Brain microvascular endothelial cell (primary cell): ENCODE measurements at regions not wholly inside any gene's neighbourhood (a gene's known extent, or its start where the extent isn't known, plus 50 kb on each side); places are given as distances from the start of the nearest gene placed in this dataset.

Experiments
- DNase-seq: peaks from one replicate; pipeline ENCODE4 v3.0.0-alpha.2; 2020
- H3K27ac ChIP-seq: fragments of 250-450 bp; sonication (Bioruptor Pico); 2 replicates; pipeline ENCODE4 v1.5.1; 2020; ENCODE audit warnings: mild to moderate bottlenecking, moderate library complexity
- H3K27me3 ChIP-seq: fragments of 250-450 bp; sonication (Bioruptor Pico); replicated peaks from 2 replicates; pipeline ENCODE4 v1.5.1; 2020; ENCODE audit warnings: mild to moderate bottlenecking
- H3K36me3 ChIP-seq: fragments of 250-450 bp; sonication (Bioruptor Pico); replicated peaks from 2 replicates; pipeline ENCODE4 v1.5.1; 2020; ENCODE audit warnings: mild to moderate bottlenecking
- H3K4me3 ChIP-seq: 2 replicates; pipeline ENCODE4 v1.5.1; 2011; ENCODE audit warnings: low read depth, mild to moderate bottlenecking, control low read depth, low read length, moderate library complexity
- in situ Hi-C: cut with HindIII; loops from 2 replicates; pipeline ENCODE4 v1.10.0; 2017; ENCODE audit warnings: low sequenced_read_pairs, low pct_ligation_motif_present
- TF ChIP-seq, protein P1 (sequence below): IDR thresholded peaks from 2 replicates; pipeline ENCODE4 v1.5.1; 2011; ENCODE audit warnings: low read depth, mild to moderate bottlenecking, moderate library complexity, low read length, control low read depth, inconsistent platforms; ENCODE audit errors: missing control alignments

GRCh38 chr5:152094716-152095115, 170.1 kb upstream of the GLRA1 start:
- DNase-seq, result no peak
- in situ Hi-C loops, result no loop called here
- H3K27ac ChIP-seq, result no peak overlapping the region
- no peaks in the 10 kb centered on the region for H3K27me3 ChIP-seq
- TF ChIP-seq, protein P1, sequence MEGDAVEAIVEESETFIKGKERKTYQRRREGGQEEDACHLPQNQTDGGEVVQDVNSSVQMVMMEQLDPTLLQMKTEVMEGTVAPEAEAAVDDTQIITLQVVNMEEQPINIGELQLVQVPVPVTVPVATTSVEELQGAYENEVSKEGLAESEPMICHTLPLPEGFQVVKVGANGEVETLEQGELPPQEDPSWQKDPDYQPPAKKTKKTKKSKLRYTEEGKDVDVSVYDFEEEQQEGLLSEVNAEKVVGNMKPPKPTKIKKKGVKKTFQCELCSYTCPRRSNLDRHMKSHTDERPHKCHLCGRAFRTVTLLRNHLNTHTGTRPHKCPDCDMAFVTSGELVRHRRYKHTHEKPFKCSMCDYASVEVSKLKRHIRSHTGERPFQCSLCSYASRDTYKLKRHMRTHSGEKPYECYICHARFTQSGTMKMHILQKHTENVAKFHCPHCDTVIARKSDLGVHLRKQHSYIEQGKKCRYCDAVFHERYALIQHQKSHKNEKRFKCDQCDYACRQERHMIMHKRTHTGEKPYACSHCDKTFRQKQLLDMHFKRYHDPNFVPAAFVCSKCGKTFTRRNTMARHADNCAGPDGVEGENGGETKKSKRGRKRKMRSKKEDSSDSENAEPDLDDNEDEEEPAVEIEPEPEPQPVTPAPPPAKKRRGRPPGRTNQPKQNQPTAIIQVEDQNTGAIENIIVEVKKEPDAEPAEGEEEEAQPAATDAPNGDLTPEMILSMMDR, result no peak
- H3K4me3 ChIP-seq, result no peak overlapping the region
- H3K36me3 ChIP-seq, result no peaks in the 10 kb centered on the region

- DNase-seq, result no peak
- H3K27ac ChIP-seq, result no peak overlapping the region
- in situ Hi-C loops, result no loop called here
- no peaks in the 10 kb centered on the region for H3K36me3 ChIP-seq
- no peak overlapping the region for H3K4me3 ChIP-seq
- TF ChIP-seq, protein P1, result no peak
- no peaks in the 10 kb centered on the region for H3K27me3 ChIP-seq
These were observed 169.4 kb upstream of the GLRA1 start for GRCh38 chr5:152094060-152094459.

GRCh38 chr5:152092580-152092979, 167.9 kb upstream of the GLRA1 start:
- Histone ChIP-seq H3K27me3 (no peaks in the 10 kb centered on the region), H3K4me3 (no peak overlapping the region), H3K27ac (no peak overlapping the region), H3K36me3 (no peaks in the 10 kb centered on the region)
- in situ Hi-C loops, result no loop called here
- TF ChIP-seq, protein P1, result no peak
- DNase-seq, result peak; percentile 2

GRCh38 chr5:152089644-152090043, 165.0 kb upstream of the GLRA1 start:
- no peak overlapping the region for H3K4me3 ChIP-seq
- in situ Hi-C loops, result no loop called here
- TF ChIP-seq, protein P1, result no peak
- no peaks in the 10 kb centered on the region for H3K36me3 ChIP-seq
- no peaks in the 10 kb centered on the region for H3K27me3 ChIP-seq
- H3K27ac ChIP-seq, result no peak overlapping the region
- DNase-seq, result no peak

DNA sequence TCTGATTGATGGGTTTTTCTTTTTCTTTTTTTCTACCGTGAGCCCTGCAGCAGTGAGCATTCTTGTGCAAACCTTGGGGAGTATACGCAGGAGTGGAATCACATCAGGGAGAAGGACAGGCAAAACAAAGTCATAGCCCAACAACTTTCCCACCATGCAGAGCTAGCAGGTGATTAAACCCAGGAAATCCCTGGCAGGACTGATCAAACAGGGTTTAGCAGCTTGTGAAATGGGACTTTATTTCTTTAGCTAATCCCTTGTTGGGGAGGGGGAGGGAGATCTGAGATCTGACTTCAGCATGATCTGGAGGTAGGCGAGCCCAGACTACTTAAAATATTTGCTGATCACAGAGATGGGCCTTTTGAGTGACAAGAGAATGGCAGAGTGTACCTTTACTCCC, 162.0 kb upstream of the GLRA1 start:
- TF ChIP-seq, protein P1, result no peak
- H3K27ac ChIP-seq, result no peak overlapping the region
- H3K27me3 ChIP-seq, result no peaks in the 10 kb centered on the region
- DNase-seq, result no peak
- H3K36me3 ChIP-seq, result no peaks in the 10 kb centered on the region
- H3K4me3 ChIP-seq, result no peak overlapping the region
- in situ Hi-C loops, result no loop called here

DNA sequence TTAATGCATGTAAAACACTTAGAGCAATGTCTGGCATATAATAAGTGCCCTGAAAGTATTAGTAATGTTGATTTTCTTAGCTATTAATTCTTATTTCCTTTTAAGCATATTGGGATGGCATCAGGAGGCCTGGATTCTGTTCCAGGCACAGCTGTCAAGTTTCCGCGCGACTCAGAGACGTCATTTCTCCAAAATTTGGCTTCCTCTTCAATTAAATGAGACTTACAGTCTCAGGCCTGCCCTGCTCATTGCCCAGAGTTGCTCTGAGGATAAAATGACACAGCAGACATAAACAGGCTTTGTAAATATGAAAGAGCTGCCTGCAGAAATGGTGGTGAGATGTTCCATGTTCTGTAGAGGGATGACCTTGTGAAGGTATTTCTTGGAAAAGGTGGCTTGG, 159.8 kb upstream of the GLRA1 start:
- Histone ChIP-seq H3K27me3 (no peaks in the 10 kb centered on the region), H3K27ac (no peak overlapping the region), H3K4me3 (no peak overlapping the region), H3K36me3 (no peaks in the 10 kb centered on the region)
- TF ChIP-seq, protein P1, result no peak
- in situ Hi-C loops, result no loop called here
- no peak for DNase-seq
